Amniotic stem cell (primary cell): ENCODE measurements at regions not wholly inside any gene's neighbourhood (a gene's known extent, or its start where the extent isn't known, plus 50 kb on each side); places are given as distances from the start of the nearest gene placed in this dataset.
A peak's percentile ranks its signal among the peaks of the same experiment; 100 is the strongest.

Source experiments
- DNase-seq: peaks from one replicate; lab custom pipeline; 2025; lab: John Stamatoyannopoulos, UW

- DNase-seq = no peak
Measured at GRCh38 chr3:110530902-110531301, 540.7 kb upstream of the NECTIN3 start.

- DNase-seq = no peak
Measured at GRCh38 chr3:110533089-110533488, 538.5 kb upstream of the NECTIN3 start.

GRCh38 chr3:110542552-110543150 lies 529.0 kb upstream of the NECTIN3 start:
- no peak for DNase-seq

- DNase-seq = no peak
Measured at GRCh38 chr3:110544730-110545129, 526.9 kb upstream of the NECTIN3 start.

- DNase-seq = no peak
Measured at GRCh38 chr3:110550511-110550910, 521.1 kb upstream of the NECTIN3 start.

GRCh38 chr3:110562621-110563020 lies 509.0 kb upstream of the NECTIN3 start:
- DNase-seq = no peak

- no peak for DNase-seq
Measured at GRCh38 chr3:110564674-110565073, 506.9 kb upstream of the NECTIN3 start.

GRCh38 chr3:110567029-110567428 lies 504.6 kb upstream of the NECTIN3 start:
- no peak for DNase-seq

- peak; percentile 27 for DNase-seq
Measured at GRCh38 chr3:110568246-110568645, 503.4 kb upstream of the NECTIN3 start.

GRCh38 chr3:110569073-110569472 lies 502.5 kb upstream of the NECTIN3 start:
- DNase-seq = no peak

GRCh38 chr3:110575702-110576101 lies 495.9 kb upstream of the NECTIN3 start:
- no peak for DNase-seq

GRCh38 chr3:110576960-110577359 lies 494.7 kb upstream of the NECTIN3 start:
- peak; percentile 81 for DNase-seq

- DNase-seq = no peak
Measured at GRCh38 chr3:110577854-110578253, 493.8 kb upstream of the NECTIN3 start.

- peak; percentile 31 for DNase-seq
Measured at GRCh38 chr3:110579840-110580550, 491.6 kb upstream of the NECTIN3 start.

- DNase-seq = no peak
Measured at GRCh38 chr3:110583373-110583935, 488.2 kb upstream of the NECTIN3 start.

- no peak for DNase-seq
Measured at GRCh38 chr3:110588906-110589305, 482.7 kb upstream of the NECTIN3 start.

GRCh38 chr3:110589341-110589740 lies 482.3 kb upstream of the NECTIN3 start:
- DNase-seq = no peak

- no peak for DNase-seq
Measured at GRCh38 chr3:110593749-110594148, 477.9 kb upstream of the NECTIN3 start.

GRCh38 chr3:110598847-110599490 lies 472.6 kb upstream of the NECTIN3 start:
- DNase-seq = no peak

- no peak for DNase-seq
Measured at GRCh38 chr3:110608566-110608965, 463.1 kb upstream of the NECTIN3 start.

GRCh38 chr3:110612045-110612444 lies 459.6 kb upstream of the NECTIN3 start:
- DNase-seq = no peak

- no peak for DNase-seq
Measured at GRCh38 chr3:110614186-110614585, 457.4 kb upstream of the NECTIN3 start.

- no peak for DNase-seq
Measured at GRCh38 chr3:110615454-110615853, 456.2 kb upstream of the NECTIN3 start.
